ENCODE measurements at regions not wholly inside any gene's neighbourhood (a gene's known extent, or its start where the extent isn't known, plus 50 kb on each side); places are given as distances from the start of the nearest gene placed in this dataset.
"Not testable (repeated sequence)": the region's sequence is repeated elsewhere in the genome, so short reads cannot be mapped to it uniquely, and the experiment has no call there.

GRCh38 chr18:14460364-14460763, 83.0 kb downstream of the POTEC start:
- not testable (repeated sequence) for DNase-seq (ENCODE audit: low read depth in 2 of 2, low spot score in 1 of 2)

DNA sequence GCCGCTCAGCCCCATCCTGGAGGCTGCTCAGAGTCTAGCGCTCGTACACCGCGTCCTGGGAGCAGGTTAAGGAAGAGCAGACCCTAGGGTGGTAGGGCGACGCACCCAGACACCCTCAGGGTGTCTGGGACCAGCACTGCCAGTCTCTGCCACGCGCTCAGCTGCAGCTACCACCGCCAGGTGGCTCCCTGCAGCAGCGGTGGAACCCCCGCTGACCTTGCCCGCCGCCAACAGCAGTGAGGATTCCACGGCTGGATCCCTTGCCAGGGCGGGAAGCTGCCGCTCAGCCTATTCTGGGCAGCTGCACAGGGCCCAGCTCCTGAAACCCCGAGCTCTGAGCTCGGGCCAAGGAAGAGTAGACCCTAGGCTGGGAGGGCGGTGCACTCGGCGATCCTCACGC, 83.6 kb downstream of the POTEC start:
- DNase-seq (ENCODE audit: low read depth in 2 of 2, low spot score in 1 of 2): not testable (repeated sequence)

GRCh38 chr18:14458009-14458945, 85.1 kb downstream of the POTEC start:
- DNase-seq (ENCODE audit: low read depth in 2 of 2, low spot score in 1 of 2): peak; percentile 23 to 48

DNA sequence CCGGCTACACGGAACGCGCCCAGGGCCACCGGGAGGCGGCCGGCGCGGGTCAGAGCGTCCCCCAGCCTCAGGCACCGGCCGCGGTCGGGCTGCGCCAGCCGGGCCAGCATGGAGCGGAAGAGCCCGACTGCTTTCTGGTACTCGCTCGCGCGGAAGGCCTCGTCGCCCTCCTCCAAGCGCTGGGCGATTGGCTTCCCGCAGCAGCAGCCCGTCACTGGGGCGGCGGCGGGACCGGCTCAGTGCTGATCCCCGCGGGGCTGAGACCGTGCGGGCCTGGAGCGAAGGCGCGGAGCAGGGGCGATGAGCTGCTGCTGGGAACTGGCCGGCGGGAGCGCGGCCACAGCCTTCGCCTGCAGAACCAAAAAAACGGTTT, 92.8 kb downstream of the POTEC start:
- DNase-seq (ENCODE audit: low read depth in 2 of 2, low spot score in 1 of 2): not testable (repeated sequence)

- DNase-seq (ENCODE audit: low read depth in 2 of 2, low spot score in 1 of 2): not testable (repeated sequence)
Observed at GRCh38 chr18:14449995-14450636, 93.3 kb downstream of the POTEC start.

DNA sequence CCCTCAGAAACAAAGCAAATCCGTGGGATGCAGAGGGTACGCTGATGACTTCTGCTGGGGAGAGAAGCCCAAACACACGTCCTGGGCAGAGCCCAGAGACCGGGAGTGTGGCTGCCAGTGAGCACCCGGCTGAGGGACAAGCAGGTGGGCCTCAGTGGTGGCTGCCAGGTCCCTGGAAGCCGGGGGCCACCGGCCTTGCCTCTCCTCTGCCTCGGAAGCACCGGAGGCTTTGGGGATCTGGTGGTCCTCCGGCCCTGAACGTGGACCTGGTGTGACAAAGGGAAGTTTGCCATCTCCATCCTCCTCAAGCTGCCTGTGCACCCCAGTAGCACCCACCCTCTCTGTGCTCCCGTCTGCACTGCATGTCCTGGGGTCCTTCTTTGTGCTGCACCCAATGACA, 94.3 kb downstream of the POTEC start:
- not testable (repeated sequence) for DNase-seq (ENCODE audit: low read depth in 2 of 2, low spot score in 1 of 2)

DNA sequence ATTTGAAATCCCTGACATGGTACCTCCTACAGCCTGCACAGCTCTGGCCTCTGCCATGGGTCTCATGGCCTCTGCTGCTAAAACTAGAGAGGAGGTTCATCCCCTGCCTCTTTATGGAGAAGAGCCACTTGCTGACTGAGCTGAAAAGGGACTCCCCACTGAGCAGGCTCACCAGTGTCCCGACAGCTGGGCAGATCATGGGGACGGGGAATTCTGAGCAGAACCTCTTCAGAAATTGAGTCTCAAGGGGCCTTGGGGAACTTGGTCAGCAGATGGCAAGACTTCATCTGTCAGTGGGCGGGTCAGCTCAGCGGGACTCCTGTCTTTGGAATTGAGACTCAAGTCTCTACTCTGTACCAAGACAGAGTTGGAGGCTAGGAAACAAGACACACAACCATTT, 95.7 kb downstream of the POTEC start:
- DNase-seq (ENCODE audit: low read depth in 2 of 2, low spot score in 1 of 2): not testable (repeated sequence)

- DNase-seq (ENCODE audit: low read depth in 2 of 2, low spot score in 1 of 2): not testable (repeated sequence)
Observed at GRCh38 chr18:14435460-14435859, 107.9 kb downstream of the POTEC start.

GRCh38 chr18:14432371-14432770, 111.0 kb downstream of the POTEC start:
- DNase-seq (ENCODE audit: low read depth in 2 of 2, low spot score in 1 of 2): not testable (repeated sequence)

- peak in 1 of 2 donors; percentile 27 for DNase-seq (ENCODE audit: low read depth in 2 of 2, low spot score in 1 of 2)
Observed at GRCh38 chr18:14431031-14431521, 112.3 kb downstream of the POTEC start.

DNA sequence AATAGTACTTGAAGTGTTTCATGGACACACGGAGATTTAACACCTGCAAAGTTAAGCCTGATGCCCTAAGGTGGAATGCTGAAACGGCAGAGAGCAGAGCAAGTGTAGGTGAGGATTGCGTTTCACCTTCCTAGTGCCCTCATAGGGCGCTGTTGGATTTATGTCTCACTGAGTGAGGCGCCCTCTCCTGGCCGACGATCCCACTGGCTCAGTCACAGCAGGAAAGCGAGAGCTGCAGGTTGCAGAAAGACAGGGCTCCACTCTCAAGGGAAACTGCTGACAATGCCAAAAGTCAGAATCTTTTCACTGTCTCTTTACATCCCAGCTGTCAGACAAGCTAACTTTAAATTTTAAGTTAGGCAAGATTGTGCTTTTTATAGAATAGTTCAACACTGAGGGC, 127.6 kb downstream of the POTEC start:
- peak in 1 of 2 donors; percentile 18 for DNase-seq (ENCODE audit: low read depth in 2 of 2, low spot score in 1 of 2)

DNA sequence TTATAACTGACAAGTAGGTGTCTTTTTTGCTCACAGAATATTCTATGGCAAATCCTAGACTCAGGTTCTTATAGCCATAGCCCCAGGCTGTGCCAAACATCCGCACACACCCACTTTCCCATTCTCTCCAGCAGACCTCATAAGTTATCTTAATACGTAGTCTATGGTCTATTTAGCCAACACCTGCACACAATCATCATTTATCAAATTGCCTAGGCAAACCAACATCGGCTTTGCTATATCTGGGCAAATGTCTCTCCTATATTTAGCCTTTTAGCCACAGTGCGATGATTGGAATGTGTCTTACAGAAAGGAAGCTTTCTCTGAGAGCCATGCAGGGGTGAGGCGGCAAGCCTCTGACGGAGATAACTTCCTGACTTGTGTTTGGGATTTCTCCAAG, 128.0 kb downstream of the POTEC start:
- not testable (repeated sequence) for DNase-seq (ENCODE audit: low read depth in 2 of 2, low spot score in 1 of 2)

GRCh38 chr18:14395533-14395932, 147.9 kb downstream of the POTEC start:
- DNase-seq (ENCODE audit: low read depth in 2 of 2, low spot score in 1 of 2): not testable (repeated sequence)

DNA sequence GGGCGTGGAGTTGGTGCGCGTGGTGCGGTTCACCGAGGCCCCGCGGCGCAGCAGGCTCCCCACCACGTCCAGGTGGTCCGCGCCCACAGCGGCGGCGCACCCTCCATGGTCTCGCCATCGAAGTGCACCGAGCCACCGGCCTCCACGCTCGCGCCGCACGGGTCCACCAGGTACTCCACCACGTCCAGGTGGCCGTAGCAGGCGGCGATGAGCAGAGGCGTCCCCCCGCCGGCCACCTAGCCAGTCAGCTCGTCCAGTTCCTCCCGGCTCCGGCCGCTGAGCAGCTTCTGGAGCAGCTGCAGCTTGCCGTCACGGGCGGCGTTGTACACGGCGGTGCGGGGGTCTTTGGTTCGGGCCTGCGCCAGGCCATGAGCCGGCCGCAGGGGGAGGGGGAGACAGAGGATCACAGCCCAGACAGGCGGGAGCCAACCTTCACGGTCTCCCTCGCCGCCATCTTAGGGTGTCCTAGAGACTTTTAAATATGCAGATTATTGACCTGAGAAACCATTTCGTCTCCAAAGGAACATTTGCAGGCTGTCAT, 149.8 kb downstream of the POTEC start:
- not testable (repeated sequence) for DNase-seq (ENCODE audit: low read depth in 2 of 2, low spot score in 1 of 2)

DNA sequence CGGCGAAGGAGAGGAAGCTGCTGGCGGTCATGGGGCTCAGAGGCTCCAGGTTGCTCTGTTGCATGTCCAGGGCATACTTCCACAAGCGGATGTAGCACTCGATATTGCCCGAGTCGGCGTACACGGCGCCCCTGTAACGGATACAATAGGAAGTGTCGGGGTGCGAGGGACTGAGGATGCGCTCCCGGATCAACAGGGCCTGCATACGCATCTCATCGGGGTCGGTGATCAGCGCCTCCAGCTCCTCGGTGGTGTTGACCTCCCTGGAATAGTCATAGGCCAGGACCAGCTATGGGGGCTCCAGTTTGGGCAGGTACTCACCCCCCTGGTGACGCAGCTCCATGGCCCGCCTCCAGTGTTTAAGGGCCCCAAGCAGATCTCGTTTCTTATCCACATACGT, 150.8 kb downstream of the POTEC start:
- DNase-seq (ENCODE audit: low read depth in 2 of 2, low spot score in 1 of 2): not testable (repeated sequence)

GRCh38 chr18:14384961-14385360, 158.4 kb downstream of the POTEC start:
- DNase-seq (ENCODE audit: low read depth in 2 of 2, low spot score in 1 of 2): not testable (repeated sequence)

- not testable (repeated sequence) for DNase-seq (ENCODE audit: low read depth in 2 of 2, low spot score in 1 of 2)
Observed at GRCh38 chr18:14382666-14383065, 160.7 kb downstream of the POTEC start.

GRCh38 chr18:14379489-14379888, 163.9 kb downstream of the POTEC start:
- not testable (repeated sequence) for DNase-seq (ENCODE audit: low read depth in 2 of 2, low spot score in 1 of 2)

DNA sequence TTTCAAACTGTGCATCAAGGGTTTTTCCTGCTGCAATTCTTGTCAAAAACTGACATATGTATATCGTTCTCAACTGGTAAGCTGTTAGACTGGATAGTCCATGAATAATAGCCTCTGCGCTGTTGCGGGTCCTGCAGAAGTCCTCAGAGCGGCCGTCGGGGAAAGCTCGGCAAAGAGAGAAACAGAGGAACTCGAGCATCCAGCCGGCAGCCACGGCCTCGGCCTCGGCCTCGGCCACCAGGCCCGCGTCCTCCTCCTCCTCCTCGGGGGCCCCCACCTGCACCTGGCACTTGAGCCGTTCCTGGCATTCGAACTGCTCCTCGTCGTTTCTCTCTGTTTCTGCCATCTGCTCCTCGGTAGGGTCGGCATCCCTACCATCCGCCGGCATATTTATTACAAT, 165.0 kb downstream of the POTEC start:
- not testable (repeated sequence) for DNase-seq (ENCODE audit: low read depth in 2 of 2, low spot score in 1 of 2)

DNA sequence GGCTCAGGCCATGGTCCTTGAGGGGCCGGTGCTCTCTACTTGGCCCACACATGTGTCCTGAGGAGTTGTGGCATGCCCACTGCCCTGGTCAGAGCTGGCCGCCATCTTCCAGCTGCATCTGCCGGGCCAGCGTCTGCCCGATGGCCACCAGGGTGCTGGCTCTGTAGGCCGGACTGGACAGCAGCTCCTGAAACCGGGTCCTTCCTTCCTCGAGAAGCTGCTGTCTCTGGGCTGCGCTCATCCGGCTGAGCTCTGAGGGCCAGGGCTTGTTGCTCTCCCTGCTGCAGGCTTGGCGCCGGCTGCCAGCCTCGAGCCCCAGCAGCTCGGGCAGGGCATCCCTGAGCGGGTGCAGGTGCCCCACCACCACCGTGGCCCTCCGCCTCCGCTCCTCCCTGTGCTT, 182.1 kb downstream of the POTEC start:
- not testable (repeated sequence) for DNase-seq (ENCODE audit: low read depth in 2 of 2, low spot score in 1 of 2)

DNA sequence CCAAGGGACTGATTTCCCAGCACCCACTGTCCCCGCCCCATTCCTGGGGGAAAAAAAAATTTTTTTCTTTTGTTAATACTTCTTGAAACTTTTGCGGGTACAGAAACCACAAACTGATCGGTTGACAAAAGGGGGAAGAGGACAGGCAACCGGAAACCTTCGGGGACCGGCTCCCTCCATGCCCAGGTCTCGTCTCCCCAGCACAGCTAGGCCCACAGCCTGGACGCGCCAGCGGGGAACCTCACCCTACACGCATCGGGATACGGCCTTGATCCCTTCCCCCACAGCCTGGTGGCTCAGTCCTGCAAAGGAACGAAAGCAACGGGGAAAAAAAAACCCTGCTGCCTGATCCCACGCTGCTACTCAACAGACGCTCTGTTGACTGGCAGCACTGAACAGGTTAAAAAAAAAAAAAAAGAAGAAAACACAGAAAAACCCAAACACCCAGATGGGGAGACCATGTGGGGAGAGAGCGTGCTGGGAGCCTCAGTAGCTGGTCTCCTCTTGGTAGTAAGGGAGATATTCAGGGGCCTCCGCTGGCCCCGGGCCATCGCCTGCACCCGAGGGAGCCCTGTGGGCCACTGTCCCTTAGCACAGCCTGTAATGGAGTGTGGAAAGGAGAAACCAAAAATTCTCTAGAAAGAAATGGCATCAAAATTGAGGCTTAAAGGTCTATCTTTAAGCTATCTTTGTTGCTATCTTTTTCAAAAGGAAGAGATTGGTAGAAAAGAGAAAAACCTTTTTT, 185.7 kb downstream of the POTEC start:
- not testable (repeated sequence) for DNase-seq (ENCODE audit: low read depth in 2 of 2, low spot score in 1 of 2)

Data from stimulated activated CD8-positive, alpha-beta memory T cell treated with anti-CD3 and anti-CD28 coated beads, Interleukin-4, amount 100 ng/mL, for 1 hour (primary cell).